SK-N-MC (cell line): ENCODE measurements at regions not wholly inside any gene's neighbourhood (a gene's known extent, or its start where the extent isn't known, plus 50 kb on each side); places are given as distances from the start of the nearest gene placed in this dataset.

Experiments used
- FOXP2 ChIP-seq: optimal IDR thresholded peaks from 2 replicates; pipeline ENCODE3; 2011; ENCODE audit warnings: mild to moderate bottlenecking, moderate library complexity; ENCODE audit not compliant: insufficient read depth; ENCODE audit errors: extremely low read length, control extremely low read depth
- POLR2AphosphoS5 ChIP-seq: IDR thresholded peaks from 2 replicates; pipeline ENCODE4 v1.6.1; 2012; ENCODE audit warnings: mild to moderate bottlenecking, low read depth, low read length, borderline replicate concordance

GRCh38 chr1:70617728-70618127 is 206.7 kb downstream of the CTH start:
- TF ChIP-seq FOXP2 (no peak), POLR2AphosphoS5 (no peak)
